ENCODE measurements at regions not wholly inside any gene's neighbourhood (a gene's known extent, or its start where the extent isn't known, plus 50 kb on each side); places are given as distances from the start of the nearest gene placed in this dataset.
"Not testable (repeated sequence)": the region's sequence is repeated elsewhere in the genome, so short reads cannot be mapped to it uniquely, and the experiment has no call there.

- not testable (repeated sequence) for DNase-seq (ENCODE audit: low read depth)
These were observed 80.3 kb downstream of the ZNF474 start for GRCh38 chr5:122209601-122210000.

DNA sequence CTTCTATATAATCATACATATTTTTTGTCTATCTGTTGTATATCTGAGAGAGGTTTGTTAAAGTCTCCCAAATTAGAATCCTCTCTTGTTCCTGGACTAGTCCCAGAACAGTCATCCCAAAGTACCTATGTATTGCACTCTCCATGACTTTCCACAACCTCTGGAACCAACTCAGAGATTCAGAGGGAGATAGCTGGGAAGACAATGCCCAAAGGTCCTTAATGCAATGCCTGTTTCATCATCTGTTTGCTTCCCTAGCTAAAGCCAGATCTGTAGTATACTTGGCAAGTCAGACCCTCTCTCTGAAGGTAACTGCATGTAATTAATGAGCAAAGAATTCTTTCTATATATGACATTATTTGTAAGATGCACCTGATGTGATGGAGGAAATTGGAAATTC is 89.4 kb downstream of the ZNF474 start:
- DNase-seq (ENCODE audit: low read depth), result no peak

DNA sequence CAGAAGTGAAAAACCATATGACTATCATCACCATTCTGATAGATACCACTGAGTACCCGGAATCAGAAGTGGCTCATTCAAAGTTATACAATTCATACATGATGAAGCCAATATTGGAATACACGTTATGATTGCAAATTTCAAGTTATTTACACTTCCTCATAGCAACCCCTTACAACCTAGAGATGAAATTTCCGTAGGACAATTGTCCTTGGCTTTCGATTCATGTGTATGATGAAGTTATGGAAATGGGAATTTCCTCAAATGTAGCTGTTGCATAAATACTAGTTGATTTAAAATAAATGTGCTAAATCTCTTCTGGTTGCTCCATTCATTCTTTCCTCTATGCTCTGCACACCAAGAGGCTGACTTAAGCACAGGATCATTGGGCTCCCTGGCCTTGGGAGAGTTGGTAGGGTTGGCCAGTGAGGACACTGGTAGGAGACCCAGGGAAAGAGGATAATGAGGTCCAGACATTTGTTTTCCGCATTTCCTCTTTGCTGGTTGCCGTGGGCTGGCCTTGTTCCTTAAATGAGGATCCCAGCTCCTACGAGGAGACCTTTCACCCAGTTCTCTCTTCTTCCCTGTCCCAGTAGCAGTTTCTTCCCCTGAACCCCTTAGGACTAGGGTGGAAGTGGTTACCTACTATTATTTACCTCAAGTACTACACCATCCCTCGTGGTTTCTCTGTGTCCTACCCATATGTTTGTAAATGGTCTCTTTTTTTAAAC is 90.3 kb downstream of the ZNF474 start:
- DNase-seq (ENCODE audit: low read depth), result no peak

DNA sequence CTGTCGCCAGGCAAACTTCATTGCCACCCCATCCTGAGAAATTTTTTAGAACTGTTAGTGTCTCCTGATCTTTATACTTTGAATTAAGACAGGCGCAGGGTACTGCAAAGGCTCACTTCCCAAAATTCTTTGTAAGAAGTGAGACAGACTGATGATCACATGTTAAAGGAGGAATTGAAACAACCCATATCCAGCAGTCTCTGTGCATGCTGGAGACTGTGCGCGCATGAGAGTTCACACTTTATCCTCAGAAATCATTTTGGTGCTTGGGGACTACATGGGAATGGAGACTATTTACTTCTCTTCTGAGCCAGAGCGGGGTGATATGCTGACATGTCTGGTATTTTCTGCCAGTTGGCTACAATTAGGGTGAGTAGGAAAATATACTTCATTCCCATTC is 91.2 kb downstream of the ZNF474 start:
- DNase-seq (ENCODE audit: low read depth), result no peak

- DNase-seq (ENCODE audit: low read depth), result no peak
These were observed 90.2 kb upstream of the SNCAIP start for GRCh38 chr5:122221857-122222256.

GRCh38 chr5:122222580-122222979 is 89.5 kb upstream of the SNCAIP start:
- no peak for DNase-seq (ENCODE audit: low read depth)

- DNase-seq (ENCODE audit: low read depth), result no peak
These were observed 83.2 kb upstream of the SNCAIP start for GRCh38 chr5:122228728-122229392.

DNA sequence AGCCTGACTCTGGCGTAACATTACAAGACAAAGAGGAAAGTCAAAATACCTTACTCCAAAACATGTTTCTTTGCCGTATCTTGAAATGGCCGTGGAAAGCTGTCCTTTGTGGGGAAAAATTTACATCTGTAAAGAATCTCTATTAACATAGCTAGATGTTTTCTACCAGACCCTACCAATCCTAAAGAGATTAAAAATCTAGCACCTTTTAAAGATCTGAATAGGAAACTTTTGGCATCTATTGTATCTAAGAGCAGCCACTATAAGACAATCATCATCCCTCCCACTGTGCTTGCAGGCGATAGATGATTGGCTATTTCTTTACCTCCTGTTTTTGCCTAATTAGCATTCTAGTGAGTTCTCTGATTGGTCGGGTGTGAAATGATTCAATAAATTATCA is 82.5 kb upstream of the SNCAIP start:
- DNase-seq (ENCODE audit: low read depth), result no peak

DNA sequence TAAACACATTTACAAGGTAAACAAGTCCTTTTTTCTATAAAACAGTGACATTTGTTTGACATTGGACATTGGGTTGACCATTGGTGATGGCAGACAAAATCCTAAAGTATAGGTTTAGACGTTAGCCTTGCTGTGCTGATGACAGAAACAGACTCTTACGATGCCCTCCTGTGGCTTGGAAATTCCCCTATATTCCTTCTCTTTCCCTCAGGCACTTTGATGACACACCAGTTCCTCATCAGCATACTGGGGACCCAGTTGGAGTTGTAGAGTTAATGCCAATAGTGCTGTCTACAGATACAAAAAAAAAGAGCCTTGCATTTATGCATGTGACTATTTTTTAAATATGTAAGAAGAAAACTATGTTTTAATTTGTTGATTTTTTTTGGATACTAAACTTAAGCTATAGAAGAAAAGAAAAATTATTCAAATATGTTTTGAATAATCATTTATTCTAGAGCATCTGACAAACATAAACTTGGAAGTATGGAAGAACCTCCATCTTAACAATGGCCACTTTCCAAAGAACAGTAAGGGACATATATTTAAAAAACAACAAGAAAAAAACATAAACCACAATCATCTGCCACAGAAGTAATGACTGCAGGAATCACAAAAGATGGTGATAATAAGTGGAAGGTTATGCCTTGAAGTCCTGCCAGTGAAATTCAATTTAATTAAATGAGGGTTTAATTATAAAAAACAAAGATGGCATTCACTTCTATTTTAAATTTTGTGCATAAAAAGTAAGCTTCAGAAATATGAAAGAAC is 75.6 kb upstream of the SNCAIP start:
- DNase-seq (ENCODE audit: low read depth), result no peak

DNA sequence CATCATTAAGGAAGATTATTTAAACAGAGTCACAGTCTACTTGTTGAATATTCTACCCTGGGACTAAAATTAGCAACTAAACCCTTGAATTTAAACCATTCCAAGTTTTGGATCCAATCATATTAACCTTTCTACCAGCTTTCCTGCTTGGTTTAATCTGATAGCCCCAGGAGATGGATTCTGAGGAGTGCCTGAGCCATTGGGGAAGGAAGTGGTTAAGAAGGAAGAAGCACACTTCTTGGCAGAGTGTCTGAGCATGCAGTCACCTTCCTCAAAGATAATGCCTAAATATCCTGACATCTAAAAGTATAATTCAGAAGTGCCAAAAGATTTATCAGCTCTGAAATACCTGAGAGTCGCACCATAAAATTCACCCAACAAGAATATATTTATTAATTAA is 74.1 kb upstream of the SNCAIP start:
- no peak for DNase-seq (ENCODE audit: low read depth)

GRCh38 chr5:122252319-122252718 is 59.7 kb upstream of the SNCAIP start:
- no peak for DNase-seq (ENCODE audit: low read depth)

- DNase-seq (ENCODE audit: low read depth), result no peak
These were observed 58.2 kb upstream of the SNCAIP start for GRCh38 chr5:122253794-122254193.

DNA sequence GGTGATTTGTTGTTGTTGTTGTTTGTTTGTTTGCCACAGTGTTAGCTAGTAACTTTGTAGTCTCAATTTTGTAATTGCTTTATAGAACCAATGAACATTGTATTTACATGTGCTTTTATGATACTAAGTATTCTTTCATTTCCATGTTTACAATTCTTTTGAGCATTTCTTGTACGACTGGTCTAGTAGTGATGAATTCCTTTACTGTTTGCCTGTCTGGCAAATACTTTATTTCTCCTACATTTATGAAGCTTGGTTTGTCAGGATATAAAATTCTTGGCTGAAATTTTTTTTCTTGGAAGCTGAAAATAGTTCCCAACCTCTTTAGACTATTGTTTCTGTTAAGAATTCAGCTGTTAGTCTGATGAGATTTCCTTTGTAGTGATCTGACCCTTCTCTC is 55.6 kb upstream of the SNCAIP start:
- DNase-seq (ENCODE audit: low read depth), result no peak

GRCh38 chr5:122257000-122257399 is 55.0 kb upstream of the SNCAIP start:
- DNase-seq (ENCODE audit: low read depth), result no peak

- DNase-seq (ENCODE audit: low read depth), result no peak
These were observed 53.8 kb upstream of the SNCAIP start for GRCh38 chr5:122258241-122258640.

DNA sequence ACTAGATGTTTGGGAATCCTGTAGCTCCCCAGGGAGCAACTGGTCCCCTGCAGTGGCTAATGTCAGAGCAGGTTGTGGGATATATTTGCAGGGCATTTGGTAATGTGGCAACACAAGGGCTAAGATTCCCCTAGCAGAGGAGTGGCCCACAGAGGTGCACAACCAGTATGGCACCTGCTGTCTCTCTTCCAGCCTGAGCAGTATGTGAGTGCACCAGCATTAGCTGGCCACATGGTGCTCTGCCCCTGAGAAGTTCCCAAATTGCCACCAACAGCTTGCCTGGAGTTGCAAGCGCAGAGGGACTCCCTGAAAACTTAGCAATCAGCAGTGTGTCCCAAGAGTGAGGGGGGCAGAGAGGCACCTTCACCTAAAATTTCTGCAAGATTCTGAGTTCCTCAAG is 53.2 kb upstream of the SNCAIP start:
- DNase-seq (ENCODE audit: low read depth), result no peak

DNA sequence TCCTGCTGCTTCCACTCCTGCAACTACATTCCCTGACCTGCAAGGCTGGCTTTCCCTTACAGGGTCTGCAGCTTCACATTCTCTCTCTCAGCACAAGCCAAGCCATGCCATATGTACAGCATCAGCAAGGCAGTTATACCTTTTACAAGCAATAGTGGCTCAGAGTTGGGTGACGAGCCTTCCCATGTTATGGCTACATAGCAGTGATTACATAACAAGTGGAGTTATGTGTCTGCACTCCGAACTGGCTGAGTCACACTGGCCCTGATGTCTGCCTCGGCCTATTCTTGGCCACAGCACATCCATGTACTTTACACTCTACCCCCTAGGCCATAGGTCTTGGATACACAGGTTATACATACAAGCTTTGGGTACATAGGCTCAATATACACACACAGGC is 52.0 kb upstream of the SNCAIP start:
- DNase-seq (ENCODE audit: low read depth), result peak; percentile 38

- peak; percentile 31 for DNase-seq (ENCODE audit: low read depth)
These were observed 49.9 kb upstream of the SNCAIP start for GRCh38 chr5:122262103-122262502.
